K562 (cell line): ENCODE measurements at regions not wholly inside any gene's neighbourhood (a gene's known extent, or its start where the extent isn't known, plus 50 kb on each side); places are given as distances from the start of the nearest gene placed in this dataset.

Source experiments
- ATAC-seq: fragments of 200-7000 bp; cut with Tn5 transposase; 3 replicates; pipeline ENCODE4 v1.9.1; 2020; ENCODE audit warnings: moderate library complexity
- BruUV-seq: library from RNA; stranded (reverse); fragments of 400-500 nt; replicated peaks from 2 replicates; lab custom pipeline; 2021; lab: Mats Ljungman, UMichigan
- CTCF ChIA-PET: fragments of 300-600 bp; formaldehyde crosslinking; extraction: SDS; loops from one replicate; lab custom pipeline; 2021; ENCODE audit warnings: low intra/inter-chr PET ratio; lab: Yijun Ruan, JAX
- POLR2A ChIA-PET: fragments of 300-600, 350-650 bp; sonication (Branson Sonifier 250); formaldehyde crosslinking; extraction: SDS; loops from one replicate; lab custom pipeline; 2021; ENCODE audit warnings: antibody characterized with exemption, inconsistent platforms; lab: Yijun Ruan, JAX
- DNase-seq, 4 experiments: peaks; one replicate each; pipeline versions ENCODE4 v3.0.0 to v3.0.0-alpha.2; 2011 to 2018; ENCODE audit warnings: low spot score in 3 of 4, mixed read lengths in 3 of 4; ENCODE audit errors: extremely low read depth in 1 of 4
- FAIRE-seq: peaks from 2 replicates; lab custom pipeline; 2011; peaks lifted over from hg19 to GRCh38; lab: Jason Lieb, UNC
- H2AFZ ChIP-seq: 2 replicates; pipeline ENCODE4 v1.6.0; 2011; ENCODE audit warnings: low read depth, low read length, control low read depth, inconsistent platforms
- H3K27ac ChIP-seq: fragments of 200-600 bp; 3 replicates; pipeline ENCODE4 v1.8.0; 2011; ENCODE audit warnings: low read depth, mild to moderate bottlenecking, control low read depth, inconsistent platforms, low read length, moderate library complexity, mixed read lengths; ENCODE audit errors: extremely low read depth
- H3K27me3 ChIP-seq, 2 experiments: fragments of 300-600 bp in 1 of 2; 2 replicates in 1 of 2; 3 replicates in 1 of 2; pipeline versions ENCODE4 v1.6.0 to v1.8.0; 2011; ENCODE audit warnings: inconsistent platforms in 2 of 2, low read length in 2 of 2, mild to moderate bottlenecking in 1 of 2, mixed read lengths in 1 of 2, moderate library complexity in 1 of 2; ENCODE audit not compliant: control insufficient read depth in 2 of 2, insufficient read depth in 2 of 2
- H3K36me3 ChIP-seq: fragments of 300-600 bp; 3 replicates; pipeline ENCODE4 v1.8.0; 2011; ENCODE audit warnings: mild to moderate bottlenecking, low read length, inconsistent platforms; ENCODE audit not compliant: control insufficient read depth, insufficient read depth
- H3K4me1 ChIP-seq, 2 experiments: fragments of 200-600 bp in 1 of 2; replicated peaks in 1 of 2; 2 replicates in 1 of 2; 3 replicates in 1 of 2; pipeline versions ENCODE4 v1.5.1 to v1.8.0; 2011; ENCODE audit warnings: inconsistent platforms in 2 of 2, low read length in 2 of 2, mild to moderate bottlenecking in 1 of 2, mixed read lengths in 1 of 2, moderate library complexity in 1 of 2; ENCODE audit not compliant: control insufficient read depth in 2 of 2, insufficient read depth in 2 of 2
- H3K4me2 ChIP-seq: 2 replicates; pipeline ENCODE4 v1.6.1; 2011; ENCODE audit warnings: low read length, control low read depth, inconsistent platforms, mixed read lengths; ENCODE audit not compliant: insufficient read depth
- H3K4me3 ChIP-seq: fragments of 200-600 bp; sonication (generic), shearing (Covaris generic); 2 replicates; pipeline ENCODE4 v1.5.1; 2016; ENCODE audit warnings: control low read depth, inconsistent platforms
- H3K79me2 ChIP-seq: fragments of 200-600 bp; 3 replicates; pipeline ENCODE4 v1.8.0; 2011; ENCODE audit warnings: low read length, inconsistent platforms; ENCODE audit not compliant: control insufficient read depth, insufficient read depth
- H3K9ac ChIP-seq, 2 experiments: 2 replicates each; pipeline versions ENCODE4 v1.6.0 to v1.6.1; 2011; ENCODE audit warnings: low read depth in 2 of 2, low read length in 2 of 2, control low read depth in 1 of 2, inconsistent platforms in 1 of 2, mild to moderate bottlenecking in 1 of 2, mixed read lengths in 1 of 2; ENCODE audit not compliant: insufficient read depth in 1 of 2
- H3K9me1 ChIP-seq: one replicate; pipeline ENCODE4 v1.6.0; 2011; ENCODE audit warnings: inconsistent platforms, mild to moderate bottlenecking, low read length, moderate library complexity; ENCODE audit not compliant: control insufficient read depth, insufficient read depth
- H3K9me3 ChIP-seq: replicated peaks from 2 replicates; pipeline ENCODE4 v1.5.1; 2011; ENCODE audit warnings: low read depth, low read length, inconsistent platforms; ENCODE audit not compliant: control insufficient read depth, insufficient read depth
- H4K20me1 ChIP-seq: replicated peaks from 2 replicates; pipeline ENCODE4 v1.6.1; 2011; ENCODE audit warnings: low read length, inconsistent platforms, mixed read lengths; ENCODE audit not compliant: control insufficient read depth, insufficient read depth
- BCLAF1 ChIP-seq, 2 experiments: fragments of 450-650 bp in 1 of 2; IDR thresholded peaks; 2 replicates each; pipeline ENCODE4 v1.6.1; 2011 to 2017; ENCODE audit warnings: low read depth in 2 of 2, antibody characterized with exemption in 1 of 2, borderline replicate concordance in 1 of 2, low read length in 1 of 2, mild to moderate bottlenecking in 1 of 2, mixed read lengths in 1 of 2; ENCODE audit not compliant: control insufficient read depth in 1 of 2
- BCOR ChIP-seq: fragments of 450-650 bp; IDR thresholded peaks from 2 replicates; pipeline ENCODE4 v1.6.1; 2016
- CBFA2T2 ChIP-seq: fragments of 450-650 bp; conservative IDR thresholded peaks from 2 replicates; pipeline ENCODE4 v1.6.1; 2017; ENCODE audit warnings: mild to moderate bottlenecking
- CHD1 ChIP-seq: fragments of 200-600 bp; sonication (generic); IDR thresholded peaks from one replicate; pipeline ENCODE4 v1.6.1; 2012; ENCODE audit warnings: mild to moderate bottlenecking, moderate library complexity, low read length, inconsistent platforms
- COPS2 ChIP-seq: fragments of 450-650 bp; conservative IDR thresholded peaks from 2 replicates; pipeline ENCODE4 v1.6.1; 2016; ENCODE audit warnings: mild to moderate bottlenecking, moderate library complexity
- FOXA3 ChIP-seq, 2 experiments: fragments of 450-650 bp in 1 of 2; sonication (generic) in 1 of 2; formaldehyde crosslinking; IDR thresholded peaks in 1 of 2; conservative IDR thresholded peaks in 1 of 2; 2 replicates each; pipeline versions ENCODE4 v1.4.0 to v1.8.0; 2020 to 2022; ENCODE audit warnings: mild to moderate bottlenecking in 2 of 2, missing genetic modification reagents in 1 of 2
- JUNB ChIP-seq: fragments of 450-650 bp; formaldehyde crosslinking; conservative IDR thresholded peaks from 2 replicates; pipeline ENCODE4 v1.4.0; 2020; ENCODE audit warnings: mild to moderate bottlenecking
- NFIX ChIP-seq: fragments of 250-450 bp; sonication (Bioruptor Pico); IDR thresholded peaks from 2 replicates; pipeline ENCODE4 v1.4.0; 2020; ENCODE audit warnings: low read depth, mild to moderate bottlenecking, moderate library complexity
- NUFIP1 ChIP-seq: fragments of 450-650 bp; IDR thresholded peaks from 2 replicates; pipeline ENCODE4 v1.6.1; 2018; ENCODE audit not compliant: partially characterized antibody
- PREB ChIP-seq: sonication (generic); formaldehyde crosslinking; IDR thresholded peaks from 2 replicates; pipeline ENCODE4 v1.8.1; 2023; ENCODE audit warnings: mild to moderate bottlenecking, missing genetic modification reagents
- PRPF4 ChIP-seq: fragments of 200-400 bp; formaldehyde crosslinking; IDR thresholded peaks from one replicate; pipeline ENCODE4 v1.6.1; 2017; ENCODE audit warnings: low read length, low read depth, mild to moderate bottlenecking; ENCODE audit not compliant: insufficient read depth, poor library complexity, severe bottlenecking
- RBM22 ChIP-seq: fragments of 200-400 bp; formaldehyde crosslinking; IDR thresholded peaks from 2 replicates; pipeline ENCODE4 v1.6.1; 2018; ENCODE audit warnings: low read length, low read depth; ENCODE audit not compliant: poor library complexity, severe bottlenecking
- ZBED1 ChIP-seq: IDR thresholded peaks from 2 replicates; pipeline ENCODE4 v1.6.1; 2014
- ZEB2 ChIP-seq: fragments of 450-650 bp; IDR thresholded peaks from 2 replicates; pipeline ENCODE4 v1.6.1; 2016
- ZNF444 ChIP-seq: fragments of 250-450 bp; sonication (Bioruptor Pico); IDR thresholded peaks from 2 replicates; pipeline ENCODE4 v1.4.0; 2020; ENCODE audit warnings: mild to moderate bottlenecking, moderate library complexity
- ZNF551 ChIP-seq: fragments of 250-450 bp; sonication (Bioruptor Pico); IDR thresholded peaks from 2 replicates; pipeline ENCODE4 v1.5.0; 2021; ENCODE audit warnings: mild to moderate bottlenecking, moderate library complexity
- ZNF740 ChIP-seq, 3 experiments: fragments of 200-800 bp in 1 of 3; sonication (Bioruptor generic) in 1 of 3; sonication (generic) in 1 of 3; formaldehyde crosslinking in 1 of 3; IDR thresholded peaks; 2 replicates each; pipeline versions ENCODE4 v1.6.1 to v1.8.0; 2016 to 2022; ENCODE audit warnings: mild to moderate bottlenecking in 2 of 3, missing compliant biosample characterization in 2 of 3, missing genetic modification characterization in 2 of 3, missing genetic modification reagents in 1 of 3
- in situ Hi-C: fragments of 300-500 bp; cut with MboI; formaldehyde crosslinking; loops from 4 replicates; pipeline ENCODE4 v1.15.0; 2018; ENCODE audit warnings: inconsistent platforms, mixed read lengths
- intact Hi-C: fragments of 100-400 bp; cut with micrococcal nuclease; formaldehyde crosslinking; loops from 2 replicates; pipeline ENCODE4 v1.14.2; 2022
- TF ChIP-seq, protein P1 (sequence below): IDR thresholded peaks from 2 replicates; pipeline ENCODE4 v1.6.1; 2011; ENCODE audit not compliant: insufficient read length; ENCODE audit errors: extremely low read depth

DNA sequence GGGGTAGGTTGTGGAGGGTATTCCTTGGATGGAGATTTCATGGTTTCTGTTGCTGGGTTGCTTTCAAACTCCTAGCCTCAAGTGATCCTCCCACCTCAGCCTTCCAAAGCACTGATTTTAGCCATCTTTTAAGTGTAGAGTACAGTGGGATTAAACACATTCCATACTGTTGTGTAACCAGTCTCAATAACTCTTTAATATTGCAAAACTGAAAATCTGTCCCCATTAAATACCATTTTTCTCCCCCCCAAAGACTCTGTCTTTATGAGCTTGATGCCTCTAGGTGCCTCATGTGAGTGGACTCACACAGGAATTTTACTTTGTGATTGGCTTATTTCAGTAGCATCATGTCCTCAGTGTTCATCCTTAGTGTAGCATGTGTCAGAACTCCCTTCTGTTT lies 74.7 kb upstream of the ATP10A start:
- Histone ChIP-seq H3K9ac (no peak overlapping the region), H3K9me3 (no peaks in the 10 kb centered on the region), H3K36me3 (no peaks in the 10 kb centered on the region), H3K9me1 (no peaks in the 10 kb centered on the region), H3K4me2 (no peak overlapping the region), H3K27ac (no peak overlapping the region), H3K79me2 (no peaks in the 10 kb centered on the region), H2AFZ (no peak overlapping the region), H3K27me3 (peaks cover 0 to 10% of the 10 kb centered on the region in 2 experiments; a peak in 3 of 5 replicates), H4K20me1 (no peaks in the 10 kb centered on the region), H3K4me1 (no peaks in the 10 kb centered on the region), H3K4me3 (no peak overlapping the region)
- in situ Hi-C loops (no loop called here), intact Hi-C loops (loop anchor here (10.0 kb wide), 1 partner anchor 243 kb away; no protein-coding TSS in a partner anchor)
- no peak for FAIRE-seq
- ChIA-PET CTCF (no interaction called here), POLR2A (no interaction called here)
- no TSS peak for BruUV-seq
- no peak for ATAC-seq
- no peak for DNase-seq
- TF ChIP-seq FOXA3 (CRISPR knock-in tag; conservative IDR thresholded peaks at IDR 0.05 in 1 of 2, IDR thresholded peaks at IDR 0.05 in 1 of 2) (no peak), PRPF4 (no peak), ZNF551 (no peak), ZBED1 (no peak), CBFA2T2 (no peak), CHD1 (no peak), NFIX (CRISPR knock-in tag) (no peak), BCOR (no peak), JUNB (CRISPR knock-in tag) (no peak), RBM22 (no peak), ZNF444 (CRISPR knock-in tag) (no peak), ZNF740 (CRISPR knock-in tag; IDR thresholded peaks at IDR 0.05) (no peak), ZNF740 (tag; IDR thresholded peaks at IDR 0.05) (no peak), ZEB2 (no peak), BCLAF1 (IDR thresholded peaks at IDR 0.05; ENCODE audit: borderline replicate concordance in 1 of 2, control insufficient read depth in 1 of 2, low read depth in 2 of 2, low read length in 1 of 2) (no peak), NUFIP1 (no peak), PREB (CRISPR knock-in tag) (no peak), COPS2 (no peak)
- TF ChIP-seq, protein P1, sequence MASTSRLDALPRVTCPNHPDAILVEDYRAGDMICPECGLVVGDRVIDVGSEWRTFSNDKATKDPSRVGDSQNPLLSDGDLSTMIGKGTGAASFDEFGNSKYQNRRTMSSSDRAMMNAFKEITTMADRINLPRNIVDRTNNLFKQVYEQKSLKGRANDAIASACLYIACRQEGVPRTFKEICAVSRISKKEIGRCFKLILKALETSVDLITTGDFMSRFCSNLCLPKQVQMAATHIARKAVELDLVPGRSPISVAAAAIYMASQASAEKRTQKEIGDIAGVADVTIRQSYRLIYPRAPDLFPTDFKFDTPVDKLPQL, result no peak
